Naive B cell (primary cell): ENCODE measurements at regions not wholly inside any gene's neighbourhood (a gene's known extent, or its start where the extent isn't known, plus 50 kb on each side); places are given as distances from the start of the nearest gene placed in this dataset.

Experiments used
- ATAC-seq, 2 donors: fragments of 150-1000 bp; cut with Tn5 transposase; 2 replicates each; pipeline ENCODE4 v1.10.0; 2021; ENCODE audit warnings: low read depth in 2 of 2, mild to moderate bottlenecking in 2 of 2, moderate library complexity in 2 of 2
- DNase-seq: peaks from one replicate; pipeline ENCODE4 v3.0.0; 2022
- H3K27ac Mint-ChIP-seq, 6 donors: one replicate each; pipeline ENCODE4 v1.8.0; 2020 to 2022; ENCODE audit warnings: mild to moderate bottlenecking in 6 of 6, mixed read lengths in 6 of 6, moderate library complexity in 5 of 6, inconsistent platforms in 2 of 6
- H3K27me3 Mint-ChIP-seq, 3 donors: one replicate each; pipeline ENCODE4 v1.8.0; 2021 to 2022; ENCODE audit warnings: mixed read lengths in 3 of 3, mild to moderate bottlenecking in 1 of 3
- H3K36me3 Mint-ChIP-seq, 2 donors: one replicate each; pipeline ENCODE4 v1.8.0; 2020 to 2022; ENCODE audit warnings: mixed read lengths in 2 of 2, inconsistent platforms in 1 of 2, mild to moderate bottlenecking in 1 of 2
- H3K4me1 Mint-ChIP-seq, 3 donors: one replicate each; pipeline ENCODE4 v1.8.0; 2020 to 2022; ENCODE audit warnings: mixed read lengths in 3 of 3, inconsistent platforms in 1 of 3, mild to moderate bottlenecking in 1 of 3, moderate library complexity in 1 of 3
- H3K4me3 Mint-ChIP-seq, 8 donors: one replicate each; pipeline ENCODE4 v1.8.0; 2020 to 2022; ENCODE audit warnings: mild to moderate bottlenecking in 8 of 8, mixed read lengths in 8 of 8, moderate library complexity in 8 of 8, inconsistent platforms in 2 of 8
- H3K9me3 Mint-ChIP-seq, 7 donors: one replicate each; pipeline ENCODE4 v1.8.0; 2020 to 2022; ENCODE audit warnings: mixed read lengths in 7 of 7, mild to moderate bottlenecking in 5 of 7, inconsistent platforms in 2 of 7, moderate library complexity in 1 of 7

DNA sequence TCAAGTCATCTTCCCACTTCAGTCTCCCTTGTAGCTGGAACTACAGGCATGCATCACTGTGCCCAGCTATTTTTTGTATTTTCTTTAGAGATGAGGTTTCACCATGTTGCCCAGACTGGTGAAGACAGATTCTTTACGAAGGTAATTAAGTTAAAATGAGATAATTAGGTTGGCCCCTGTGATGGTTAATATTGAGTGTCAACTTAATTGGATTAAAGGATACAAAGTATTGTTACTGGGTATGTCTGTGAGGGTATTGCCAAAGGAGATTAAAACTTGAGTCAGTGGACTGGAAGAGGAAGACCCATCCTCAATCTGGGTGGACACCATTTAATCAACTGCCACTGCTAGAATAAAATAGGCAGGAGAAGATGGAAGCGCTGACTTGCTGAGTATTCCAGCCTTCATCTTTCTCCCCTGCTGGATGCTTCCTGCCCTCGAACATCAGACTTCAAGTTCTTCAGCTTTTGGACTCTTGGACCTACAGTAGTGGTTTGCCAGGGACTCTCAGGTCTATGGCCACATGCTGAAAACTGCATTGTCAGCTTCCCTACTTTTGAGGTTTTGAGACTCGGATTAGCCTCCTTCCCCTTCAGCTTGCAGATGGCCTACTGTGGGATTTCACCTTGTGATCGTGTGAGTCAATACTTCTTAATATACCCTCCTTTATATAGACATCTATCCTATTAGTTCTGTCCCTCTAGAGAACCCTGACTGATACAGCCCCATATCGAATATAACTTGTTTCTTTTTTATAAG, 269.1 kb downstream of the TMX3 start:
- no peaks in the 10 kb centered on the region for H3K27me3 Mint-ChIP-seq
- no peak overlapping the region for H3K27ac Mint-ChIP-seq
- peaks cover 0 to 8% (median 6%) of the 10 kb centered on the region in 7 donors for H3K9me3 Mint-ChIP-seq
- ATAC-seq: no peak
- DNase-seq: no peak
- H3K4me1 Mint-ChIP-seq: no peaks in the 10 kb centered on the region
- H3K4me3 Mint-ChIP-seq: no peak overlapping the region
- no peaks in the 10 kb centered on the region for H3K36me3 Mint-ChIP-seq

DNA sequence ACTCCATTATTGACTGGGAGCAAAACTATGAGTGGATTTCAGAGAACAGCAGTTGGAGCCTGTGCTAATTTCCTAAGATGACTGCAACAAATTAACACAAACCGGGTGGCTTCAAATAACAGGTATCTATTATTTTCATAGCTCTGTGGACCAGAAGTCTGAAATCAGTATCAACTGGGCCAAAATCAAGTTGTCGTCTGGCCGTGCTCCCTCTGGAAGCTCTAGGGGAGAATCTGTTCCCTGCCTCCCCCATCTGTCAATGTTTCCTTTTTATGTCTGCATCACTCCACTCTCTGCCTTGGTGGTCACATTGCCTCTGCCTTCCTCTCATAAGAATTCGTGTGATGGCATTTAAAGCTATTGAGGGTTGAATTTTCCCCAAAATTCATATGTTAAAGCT, 269.8 kb downstream of the TMX3 start:
- ATAC-seq: no peak
- no peaks in the 10 kb centered on the region for H3K36me3 Mint-ChIP-seq
- H3K4me1 Mint-ChIP-seq: no peaks in the 10 kb centered on the region
- H3K27ac Mint-ChIP-seq: no peak overlapping the region
- no peaks in the 10 kb centered on the region for H3K27me3 Mint-ChIP-seq
- no peak for DNase-seq
- no peak overlapping the region for H3K4me3 Mint-ChIP-seq
- H3K9me3 Mint-ChIP-seq: peaks cover 0 to 8% (median 6%) of the 10 kb centered on the region in 7 donors

DNA sequence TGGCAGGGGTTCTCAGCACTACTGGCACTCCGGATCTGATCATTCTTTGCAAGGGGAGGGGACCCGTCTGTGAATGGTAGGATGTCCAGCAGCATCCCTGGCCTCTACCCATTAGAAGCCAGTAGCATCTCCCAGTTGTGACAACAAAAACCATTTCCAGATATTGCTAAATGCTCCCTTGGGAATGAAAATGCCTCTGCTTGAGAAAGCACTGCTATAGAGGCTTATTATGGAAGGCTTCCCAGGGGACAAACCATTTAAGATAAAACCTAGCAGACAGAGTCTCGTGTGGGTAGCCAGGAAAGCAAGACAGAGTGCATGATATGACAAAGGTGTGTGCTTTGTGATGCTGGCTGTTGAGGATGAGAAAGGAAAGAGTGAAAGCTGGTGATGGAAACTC, 273.7 kb downstream of the TMX3 start:
- ATAC-seq (no peak), DNase-seq (no peak)
- no peaks in the 10 kb centered on the region for H3K4me1 Mint-ChIP-seq
- no peak overlapping the region for H3K4me3 Mint-ChIP-seq
- no peaks in the 10 kb centered on the region for H3K36me3 Mint-ChIP-seq
- H3K27me3 Mint-ChIP-seq: no peaks in the 10 kb centered on the region
- H3K9me3 Mint-ChIP-seq: peaks cover 0 to 13% (median 3%) of the 10 kb centered on the region in 7 donors
- H3K27ac Mint-ChIP-seq: no peak overlapping the region

GRCh38 chr18:68440433-68440832, 274.5 kb downstream of the TMX3 start:
- H3K4me3 Mint-ChIP-seq: no peak overlapping the region
- no peaks in the 10 kb centered on the region for H3K27me3 Mint-ChIP-seq
- no peak overlapping the region for H3K27ac Mint-ChIP-seq
- H3K4me1 Mint-ChIP-seq: no peaks in the 10 kb centered on the region
- ATAC-seq (no peak), DNase-seq (no peak)
- H3K36me3 Mint-ChIP-seq: no peaks in the 10 kb centered on the region
- peaks cover 0 to 13% (median 5%) of the 10 kb centered on the region in 7 donors for H3K9me3 Mint-ChIP-seq

- no peak for ATAC-seq
- Mint-ChIP-seq H3K27ac (no peak overlapping the region), H3K4me3 (no peak overlapping the region), H3K4me1 (no peaks in the 10 kb centered on the region), H3K36me3 (no peaks in the 10 kb centered on the region), H3K27me3 (no peaks in the 10 kb centered on the region), H3K9me3 (peaks cover 0 to 13% (median 5%) of the 10 kb centered on the region in 7 donors)
- DNase-seq: no peak
These were observed 275.3 kb downstream of the TMX3 start for GRCh38 chr18:68439642-68440041.

DNA sequence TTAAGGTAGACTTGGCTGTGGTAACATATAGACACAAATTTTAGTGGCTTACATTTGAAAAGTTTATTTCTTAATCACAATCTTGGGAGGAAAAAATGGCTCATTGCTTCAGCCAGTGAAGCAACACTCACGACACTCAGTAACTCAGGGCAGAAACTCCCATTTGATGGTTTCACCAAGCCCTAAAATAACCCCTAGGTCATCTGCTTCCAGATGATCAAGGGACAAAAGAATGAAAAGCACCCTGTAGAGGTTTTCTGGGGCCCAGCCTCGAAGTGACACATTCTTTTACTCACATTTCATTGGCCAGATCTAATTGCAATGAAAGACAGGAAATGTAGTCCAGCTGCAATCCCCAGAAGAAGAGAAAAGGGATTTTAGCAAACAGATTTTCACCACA, 275.9 kb downstream of the TMX3 start:
- Mint-ChIP-seq H3K9me3 (peaks cover 0 to 10% (median 3%) of the 10 kb centered on the region in 7 donors), H3K4me1 (no peaks in the 10 kb centered on the region), H3K4me3 (no peak overlapping the region), H3K27me3 (no peaks in the 10 kb centered on the region), H3K27ac (no peak overlapping the region), H3K36me3 (no peaks in the 10 kb centered on the region)
- ATAC-seq (no peak), DNase-seq (no peak)

DNA sequence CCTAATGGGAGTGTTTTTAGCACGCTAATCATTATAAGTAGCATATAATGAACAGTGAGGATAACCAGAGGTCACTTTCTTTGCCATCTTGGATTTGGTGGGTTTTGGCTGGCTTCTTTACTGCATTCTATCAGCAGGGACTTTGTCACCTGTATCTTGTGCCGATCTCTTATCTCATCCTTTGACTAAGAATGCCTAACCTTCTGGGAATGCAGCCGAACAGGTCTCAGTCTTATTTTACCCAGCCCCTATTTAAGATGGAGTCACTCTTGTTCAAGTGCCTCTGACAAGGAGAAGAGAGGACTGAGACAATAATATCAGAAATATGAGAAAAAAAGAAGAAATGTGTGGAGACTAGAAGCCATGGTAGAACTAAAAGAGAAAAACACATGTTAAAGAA, 276.4 kb downstream of the TMX3 start:
- Mint-ChIP-seq H3K27ac (no peak overlapping the region), H3K36me3 (no peaks in the 10 kb centered on the region), H3K27me3 (no peaks in the 10 kb centered on the region), H3K4me1 (no peaks in the 10 kb centered on the region), H3K9me3 (peaks cover 0 to 10% (median 3%) of the 10 kb centered on the region in 7 donors), H3K4me3 (no peak overlapping the region)
- DNase-seq: no peak
- ATAC-seq: no peak

GRCh38 chr18:68436485-68436884, 278.4 kb downstream of the TMX3 start:
- H3K9me3 Mint-ChIP-seq: peaks cover 0 to 9% (median 3%) of the 10 kb centered on the region in 7 donors
- no peak for DNase-seq
- no peak for ATAC-seq
- no peak overlapping the region for H3K27ac Mint-ChIP-seq
- H3K4me3 Mint-ChIP-seq: no peak overlapping the region
- H3K36me3 Mint-ChIP-seq: no peaks in the 10 kb centered on the region
- H3K4me1 Mint-ChIP-seq: no peaks in the 10 kb centered on the region
- H3K27me3 Mint-ChIP-seq: no peaks in the 10 kb centered on the region

GRCh38 chr18:68435581-68435980, 279.3 kb downstream of the TMX3 start:
- DNase-seq (no peak), ATAC-seq (no peak)
- H3K9me3 Mint-ChIP-seq: peaks cover 0 to 9% (median 3%) of the 10 kb centered on the region in 7 donors
- no peak overlapping the region for H3K27ac Mint-ChIP-seq
- H3K4me3 Mint-ChIP-seq: no peak overlapping the region
- H3K4me1 Mint-ChIP-seq: no peaks in the 10 kb centered on the region
- no peaks in the 10 kb centered on the region for H3K27me3 Mint-ChIP-seq
- no peaks in the 10 kb centered on the region for H3K36me3 Mint-ChIP-seq

DNA sequence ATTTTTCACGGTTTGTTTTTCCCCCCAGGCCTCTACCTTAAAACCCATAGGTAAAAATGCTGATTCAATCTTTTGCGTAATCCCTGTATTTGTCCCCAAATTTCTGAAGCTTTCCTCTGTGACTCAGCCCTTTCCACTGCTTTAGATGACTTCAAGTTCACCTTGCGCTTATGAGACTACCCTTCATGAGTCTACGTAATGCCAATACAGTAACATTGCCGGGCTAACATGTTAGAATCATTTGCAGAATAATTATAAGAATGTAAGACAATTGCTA, 283.0 kb downstream of the TMX3 start:
- Mint-ChIP-seq H3K4me3 (no peak overlapping the region), H3K36me3 (no peaks in the 10 kb centered on the region), H3K27me3 (no peaks in the 10 kb centered on the region), H3K4me1 (no peaks in the 10 kb centered on the region), H3K9me3 (peaks cover 0 to 9% (median 1%) of the 10 kb centered on the region in 7 donors), H3K27ac (no peak overlapping the region)
- no peak for DNase-seq
- ATAC-seq: no peak

- no peak for DNase-seq
- Mint-ChIP-seq H3K4me1 (no peaks in the 10 kb centered on the region), H3K36me3 (no peaks in the 10 kb centered on the region), H3K9me3 (peaks cover 0 to 6% (median 0%) of the 10 kb centered on the region in 7 donors), H3K27ac (no peak overlapping the region), H3K27me3 (no peaks in the 10 kb centered on the region), H3K4me3 (no peak overlapping the region)
- no peak for ATAC-seq
These were observed 283.6 kb downstream of the TMX3 start for GRCh38 chr18:68431111-68431921.

DNA sequence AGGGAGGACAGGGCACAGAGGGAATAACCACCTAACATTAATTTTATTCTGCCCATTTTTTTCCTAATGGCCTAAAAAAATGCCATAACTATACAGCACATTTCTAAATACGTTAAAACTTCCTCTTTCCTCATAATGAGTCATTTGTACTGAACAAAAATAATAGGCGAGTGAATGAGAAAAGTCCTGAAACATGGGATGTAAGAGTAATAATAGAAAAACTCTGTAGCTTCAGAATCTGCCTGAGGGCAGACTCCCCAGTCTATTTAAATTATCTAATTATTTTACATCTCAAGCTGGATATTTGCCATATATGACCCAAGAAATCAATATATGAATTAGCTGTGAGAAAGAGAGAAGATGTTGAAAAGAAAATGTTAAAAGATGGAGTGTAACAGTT, 285.1 kb downstream of the TMX3 start:
- no peaks in the 10 kb centered on the region for H3K4me1 Mint-ChIP-seq
- H3K9me3 Mint-ChIP-seq: peaks cover 0 to 4% (median 0%) of the 10 kb centered on the region in 7 donors
- ATAC-seq (no peak), DNase-seq (no peak)
- H3K27me3 Mint-ChIP-seq: no peaks in the 10 kb centered on the region
- H3K27ac Mint-ChIP-seq: no peak overlapping the region
- no peaks in the 10 kb centered on the region for H3K36me3 Mint-ChIP-seq
- no peak overlapping the region for H3K4me3 Mint-ChIP-seq

- Mint-ChIP-seq H3K9me3 (peaks cover 0 to 4% (median 0%) of the 10 kb centered on the region in 7 donors), H3K4me3 (no peak overlapping the region), H3K36me3 (no peaks in the 10 kb centered on the region)
These were observed 285.8 kb downstream of the TMX3 start for GRCh38 chr18:68429111-68429510.

DNA sequence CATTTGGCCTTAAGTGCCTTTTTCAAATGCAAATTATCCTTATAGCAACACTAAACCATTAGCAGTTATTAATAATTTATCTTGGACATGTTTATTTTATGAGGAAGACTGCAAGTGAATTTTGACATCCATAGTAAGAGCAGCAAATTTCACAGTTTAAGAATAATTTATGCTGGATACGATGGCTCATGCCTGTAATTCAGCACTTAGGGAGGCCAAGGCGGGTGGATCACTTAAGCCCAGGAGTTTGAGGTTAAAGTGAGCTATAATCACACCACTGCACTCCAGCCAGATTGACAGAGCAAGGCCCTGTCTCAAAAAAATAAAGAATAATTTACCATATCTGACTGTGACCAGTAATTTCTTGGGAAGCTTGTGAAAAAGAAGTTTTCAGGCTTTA, 286.2 kb downstream of the TMX3 start:
- no peak overlapping the region for H3K27ac Mint-ChIP-seq
- ATAC-seq: no peak
- H3K9me3 Mint-ChIP-seq: peaks cover 0 to 4% (median 0%) of the 10 kb centered on the region in 7 donors
- DNase-seq: no peak
- H3K36me3 Mint-ChIP-seq: no peaks in the 10 kb centered on the region
- H3K27me3 Mint-ChIP-seq: no peaks in the 10 kb centered on the region
- no peaks in the 10 kb centered on the region for H3K4me1 Mint-ChIP-seq
- no peak overlapping the region for H3K4me3 Mint-ChIP-seq

More at GRCh38 chr18:68429111-68429510, 285.8 kb downstream of the TMX3 start:
- DNase-seq (no peak), ATAC-seq (no peak)
- no peak overlapping the region for H3K27ac Mint-ChIP-seq
- H3K4me1 Mint-ChIP-seq: no peaks in the 10 kb centered on the region
- no peaks in the 10 kb centered on the region for H3K27me3 Mint-ChIP-seq
